ENCODE measurements at regions not wholly inside any gene's neighbourhood (a gene's known extent, or its start where the extent isn't known, plus 50 kb on each side); places are given as distances from the start of the nearest gene placed in this dataset.

DNA sequence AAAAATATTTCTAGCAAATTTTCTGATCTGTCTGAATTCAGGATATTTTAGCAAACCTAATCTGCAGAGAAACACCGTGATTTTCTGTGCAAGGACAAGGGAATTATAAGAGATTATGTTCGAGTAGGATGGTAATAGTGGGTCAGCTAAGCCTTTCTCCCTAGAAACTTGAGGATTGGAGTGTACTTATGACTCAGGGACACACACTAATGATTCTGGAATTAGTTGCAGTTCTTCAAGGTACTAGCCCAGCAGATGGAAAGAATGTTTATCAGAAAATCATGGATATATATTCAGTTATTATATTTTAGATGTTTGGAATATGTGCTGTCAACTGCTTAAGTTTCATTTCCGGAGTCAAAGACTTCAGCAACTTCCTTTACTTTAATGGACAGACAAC lies 177.1 kb upstream of the MAP3K7 start:
- DNase-seq (ENCODE audit: low read depth, low spot score): no peak

DNA sequence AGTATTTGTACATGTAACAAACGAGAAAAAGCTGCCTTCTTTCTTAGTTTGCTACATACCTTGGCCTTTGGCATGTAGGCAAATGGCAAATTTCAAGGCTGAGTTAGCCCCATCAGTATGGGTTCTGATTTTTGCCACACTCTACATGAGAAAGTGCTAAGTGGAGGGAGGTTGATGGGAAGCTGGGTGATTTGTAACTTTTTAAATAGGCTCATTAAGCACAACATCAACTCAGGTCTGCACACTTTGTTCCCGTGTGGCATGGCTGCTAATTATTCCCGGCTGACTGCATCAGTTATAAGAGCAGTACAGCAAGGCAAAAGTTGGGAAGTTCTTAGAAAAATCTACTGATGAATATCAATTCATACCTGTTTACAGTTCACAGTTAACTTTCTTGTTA lies 172.8 kb upstream of the MAP3K7 start:
- DNase-seq (ENCODE audit: low read depth, low spot score): no peak

- no peak for DNase-seq (ENCODE audit: low read depth, low spot score)
These were observed 171.9 kb upstream of the MAP3K7 start for GRCh38 chr6:90758741-90759140.

- DNase-seq (ENCODE audit: low read depth, low spot score): no peak
These were observed 167.2 kb upstream of the MAP3K7 start for GRCh38 chr6:90753820-90754643.

GRCh38 chr6:90739802-90740201 lies 152.9 kb upstream of the MAP3K7 start:
- no peak for DNase-seq (ENCODE audit: low read depth, low spot score)

- DNase-seq (ENCODE audit: low read depth, low spot score): no peak
These were observed 152.5 kb upstream of the MAP3K7 start for GRCh38 chr6:90739339-90739738.

DNA sequence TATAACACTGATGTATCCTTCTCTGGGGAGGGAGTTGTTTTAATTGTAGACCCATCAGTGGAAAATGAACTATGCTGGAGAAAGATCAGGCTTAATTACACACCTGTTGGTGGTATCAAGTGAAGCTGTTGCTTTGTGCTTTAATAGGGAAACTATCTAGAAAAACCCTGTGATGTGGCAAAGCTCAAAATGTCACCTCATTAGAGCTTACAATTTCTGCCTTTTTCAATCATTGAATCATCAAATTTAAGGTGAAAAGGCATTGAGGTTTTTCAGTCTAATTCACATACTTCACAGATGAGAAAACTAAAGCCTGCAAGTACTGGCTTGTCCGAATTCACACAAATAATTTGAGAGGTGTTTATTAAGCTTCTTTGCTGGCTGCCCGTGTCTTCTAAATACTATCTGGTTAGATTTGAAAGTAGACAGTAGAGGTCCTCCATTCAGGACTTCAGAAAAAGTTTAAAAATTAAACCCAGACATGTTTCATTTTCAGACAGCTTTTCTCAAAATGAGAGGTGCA lies 143.3 kb upstream of the MAP3K7 start:
- no peak for DNase-seq (ENCODE audit: low read depth, low spot score)

- no peak for DNase-seq (ENCODE audit: low read depth, low spot score)
These were observed 142.2 kb upstream of the MAP3K7 start for GRCh38 chr6:90729057-90729456.

- no peak for DNase-seq (ENCODE audit: low read depth, low spot score)
These were observed 135.8 kb upstream of the MAP3K7 start for GRCh38 chr6:90722648-90723047.

- no peak for DNase-seq (ENCODE audit: low read depth, low spot score)
These were observed 133.5 kb upstream of the MAP3K7 start for GRCh38 chr6:90720404-90720803.

GRCh38 chr6:90719321-90720195 lies 132.7 kb upstream of the MAP3K7 start:
- DNase-seq (ENCODE audit: low read depth, low spot score): no peak

DNA sequence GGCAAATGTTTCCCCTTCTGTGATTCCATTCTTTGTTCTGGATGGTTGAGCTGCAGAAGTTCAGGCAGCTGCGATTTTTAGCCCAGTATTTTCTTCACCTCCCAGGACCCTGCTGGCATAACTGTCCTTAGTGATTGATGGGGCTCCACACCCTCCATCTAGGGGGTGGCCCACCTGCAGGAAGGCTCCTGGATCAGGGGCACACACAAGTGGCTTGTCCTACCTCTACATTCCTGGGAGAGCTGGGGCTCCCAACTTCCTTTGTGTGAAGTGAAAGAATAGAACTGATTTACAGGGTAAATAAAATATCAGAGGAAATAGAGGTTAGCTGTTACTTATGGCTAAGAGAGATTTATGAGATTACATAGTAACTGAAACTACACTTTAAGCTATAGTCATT lies 129.5 kb upstream of the MAP3K7 start:
- DNase-seq (ENCODE audit: low read depth, low spot score): no peak

DNA sequence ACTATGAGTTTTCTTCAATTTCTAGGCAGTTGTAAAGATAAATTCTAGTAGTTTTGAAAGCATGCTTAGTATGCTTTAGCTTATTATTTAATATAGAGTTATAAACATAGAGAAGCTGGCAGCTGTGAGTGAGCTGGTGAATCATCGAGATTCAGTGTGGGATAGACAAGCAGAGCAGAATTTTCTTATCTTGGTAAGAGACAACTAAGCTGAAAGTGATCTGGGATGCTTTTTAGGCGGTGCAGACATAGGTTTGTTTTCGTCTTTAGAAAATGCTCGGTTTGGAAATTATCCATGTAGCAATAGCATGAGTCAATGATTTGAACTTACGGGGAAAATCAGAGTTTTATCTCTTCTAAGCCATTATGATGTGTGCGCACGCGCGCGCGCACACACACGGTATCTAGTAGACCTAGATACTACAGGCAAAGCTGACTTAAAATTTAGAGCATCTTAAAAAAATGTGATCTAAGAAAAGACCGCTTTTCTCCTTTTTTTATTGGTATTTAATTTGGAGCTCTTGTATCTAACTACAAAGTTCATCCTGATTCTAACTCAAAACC lies 128.3 kb upstream of the MAP3K7 start:
- no peak for DNase-seq (ENCODE audit: low read depth, low spot score)

- DNase-seq (ENCODE audit: low read depth, low spot score): no peak
These were observed 127.4 kb upstream of the MAP3K7 start for GRCh38 chr6:90714319-90714718.

- no peak for DNase-seq (ENCODE audit: low read depth, low spot score)
These were observed 125.2 kb upstream of the MAP3K7 start for GRCh38 chr6:90712114-90712513.

GRCh38 chr6:90709431-90709996 lies 122.6 kb upstream of the MAP3K7 start:
- no peak for DNase-seq (ENCODE audit: low read depth, low spot score)

- DNase-seq (ENCODE audit: low read depth, low spot score): no peak
These were observed 121.4 kb upstream of the MAP3K7 start for GRCh38 chr6:90708206-90708737.

GRCh38 chr6:90707246-90707645 lies 120.4 kb upstream of the MAP3K7 start:
- DNase-seq (ENCODE audit: low read depth, low spot score): no peak

GRCh38 chr6:90703336-90703735 lies 116.5 kb upstream of the MAP3K7 start:
- no peak for DNase-seq (ENCODE audit: low read depth, low spot score)

DNA sequence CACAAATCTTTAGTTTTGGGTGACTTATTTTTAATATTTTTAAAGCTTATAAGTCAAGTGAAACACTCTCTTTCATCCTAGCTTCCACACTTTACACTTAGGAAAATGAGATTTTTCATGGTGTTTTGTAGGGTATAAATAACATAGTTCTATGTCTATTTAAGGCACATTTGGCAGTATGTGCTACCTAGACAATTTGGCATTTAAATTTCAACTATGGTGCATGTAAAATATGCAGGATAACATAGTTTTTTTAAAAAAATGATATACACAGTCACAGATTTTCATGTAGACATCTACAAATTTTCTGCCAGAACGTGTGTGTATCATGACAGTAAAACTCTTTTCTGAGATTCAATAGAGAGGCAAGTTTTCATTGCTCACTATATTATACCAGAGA lies 115.1 kb upstream of the MAP3K7 start:
- no peak for DNase-seq (ENCODE audit: low read depth, low spot score)

GRCh38 chr6:90701146-90701781 lies 114.4 kb upstream of the MAP3K7 start:
- no peak for DNase-seq (ENCODE audit: low read depth, low spot score)
